Left ventricle myocardium superior (tissue), 1 donor: ENCODE measurements at regions not wholly inside any gene's neighbourhood (a gene's known extent, or its start where the extent isn't known, plus 50 kb on each side); places are given as distances from the start of the nearest gene placed in this dataset.
A peak's percentile ranks its signal among the peaks of the same experiment; 100 is the strongest.

Experiments
- ATAC-seq: fragments of 200-7000 bp; cut with Tn5 transposase; one replicate; pipeline ENCODE4 v1.9.1; 2020; ENCODE audit warnings: mild to moderate bottlenecking, moderate library complexity
- DNase-seq: peaks from one replicate; pipeline ENCODE4 v3.0.0-alpha.2; 2020
- intact Hi-C: fragments of 100-400 bp; cut with micrococcal nuclease; formaldehyde crosslinking; loops from one replicate; pipeline ENCODE4 v1.11.0; 2022
- donor health status: DM: no; HTN: yes; CAD: no; lungs with severe emphysema.

DNA sequence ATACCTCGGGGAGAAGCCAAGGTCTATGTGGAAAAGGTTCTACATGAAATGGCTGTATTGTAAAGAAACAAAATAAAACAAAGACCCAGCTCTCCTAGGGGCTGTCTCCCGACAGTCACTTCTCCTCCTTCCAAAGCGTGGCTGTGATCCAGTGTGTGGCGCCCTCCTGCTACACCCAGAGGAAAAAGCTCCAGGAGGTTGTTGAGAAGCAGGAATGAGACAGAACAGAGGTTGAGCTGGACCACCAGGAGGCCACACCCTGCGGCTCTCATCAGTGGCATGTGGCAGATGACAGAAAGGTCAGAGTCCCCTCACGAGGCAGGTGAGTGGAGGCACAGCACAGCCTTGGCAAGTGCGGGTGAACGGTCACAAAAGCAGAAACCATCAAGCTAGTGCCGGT lies 236.0 kb downstream of the TBXT start:
- intact Hi-C loops, result no loop called here
- ATAC-seq (no peak), DNase-seq (no peak)

DNA sequence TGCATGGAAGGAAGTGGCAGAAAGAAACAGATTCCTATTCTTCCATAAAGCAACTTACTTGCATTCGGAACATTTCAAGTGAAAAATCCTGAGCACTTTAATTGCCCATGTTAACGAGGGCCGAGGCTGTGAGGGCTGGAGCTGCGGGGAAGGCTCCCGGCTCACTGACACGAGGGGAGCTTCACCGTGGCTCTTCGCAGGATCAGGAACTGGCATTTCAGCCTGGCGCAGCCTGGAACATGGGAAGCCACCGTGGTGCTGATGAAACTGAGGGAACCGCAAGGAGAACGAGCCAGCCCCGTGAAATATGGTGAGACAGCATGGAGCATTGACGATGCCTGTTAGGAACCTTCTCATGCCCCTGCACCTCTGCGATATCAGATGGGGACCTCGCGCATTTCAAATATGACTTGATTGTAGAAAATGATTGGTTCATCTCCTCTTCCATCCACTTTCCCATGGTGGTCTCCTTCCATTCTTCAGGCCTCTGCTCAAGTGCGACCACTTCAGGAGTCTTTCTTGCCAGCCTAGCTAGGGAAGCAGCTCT lies 236.9 kb downstream of the TBXT start:
- intact Hi-C loops, result no loop called here
- DNase-seq (no peak), ATAC-seq (no peak)

DNA sequence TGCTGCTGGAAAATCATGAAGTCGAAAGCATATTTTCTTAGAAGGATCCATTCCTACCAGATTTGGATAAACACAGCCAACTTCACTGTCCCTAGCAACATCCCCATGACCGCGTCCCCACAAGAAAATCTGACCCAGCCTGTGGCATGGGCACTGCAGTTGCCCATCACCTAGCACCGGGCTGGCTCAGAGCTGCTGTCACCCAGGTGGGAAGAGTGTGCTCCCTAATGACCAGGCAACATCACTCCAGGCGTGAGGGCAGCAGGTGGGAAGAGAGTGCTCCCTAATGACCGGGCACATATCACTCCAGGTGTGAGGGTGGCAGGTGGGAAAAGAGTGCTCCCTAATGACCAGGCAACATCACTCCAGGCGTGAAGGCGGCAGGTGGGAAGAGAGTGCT lies 238.0 kb downstream of the TBXT start:
- ATAC-seq (no peak), DNase-seq (no peak)
- intact Hi-C loops, result no loop called here

DNA sequence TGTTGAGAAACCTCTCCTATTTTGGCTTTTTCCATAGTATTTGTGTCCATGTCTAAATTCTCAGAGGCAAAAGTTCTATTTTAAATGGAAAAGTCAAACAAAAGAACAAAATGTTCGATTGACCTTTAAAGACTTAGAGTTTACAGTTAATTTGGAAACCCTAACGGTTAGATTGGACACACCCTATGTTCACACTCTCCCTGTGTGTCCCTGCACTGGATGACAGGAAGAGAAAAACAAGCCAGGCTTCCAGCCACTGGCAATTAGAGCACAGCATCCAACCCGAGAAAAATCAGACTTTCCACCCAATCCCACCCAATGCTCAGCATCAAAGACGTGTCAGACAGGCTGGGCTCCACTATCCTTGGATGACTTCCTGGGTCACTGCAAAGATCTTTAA lies 241.3 kb downstream of the TBXT start:
- ATAC-seq, result no peak
- intact Hi-C loops, result no loop called here
- no peak for DNase-seq

DNA sequence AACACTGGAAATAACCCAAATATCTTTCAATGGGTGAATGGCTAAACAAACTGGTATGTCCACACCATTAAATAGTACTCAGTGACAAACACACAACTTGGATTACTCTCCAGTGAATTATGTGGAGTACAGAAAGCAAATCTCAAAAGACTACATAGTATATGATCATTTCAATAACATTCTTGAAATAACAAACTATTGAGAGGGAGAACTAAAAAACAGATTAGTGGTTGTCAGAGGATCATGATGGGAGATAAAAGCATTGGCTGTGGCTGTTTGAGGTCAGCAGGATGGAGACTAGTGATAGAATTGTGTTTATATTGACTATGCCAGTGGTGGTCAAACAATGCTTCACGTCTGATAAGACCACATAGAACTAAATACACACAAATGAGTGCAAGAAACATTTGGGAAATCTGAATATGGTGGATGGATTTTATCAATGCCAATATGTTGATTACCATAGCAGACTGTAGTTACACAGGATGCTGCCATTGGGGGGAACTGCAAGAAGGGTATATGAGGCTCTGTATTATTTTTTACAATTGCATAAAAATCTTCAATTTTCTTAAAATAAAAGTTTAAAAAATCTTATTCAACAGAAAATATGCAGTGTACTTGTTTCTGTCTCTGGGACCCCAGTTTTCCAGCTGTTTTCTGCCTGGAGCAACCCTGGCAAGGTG lies 242.0 kb downstream of the TBXT start:
- intact Hi-C loops, result no loop called here
- ATAC-seq, result no peak
- DNase-seq, result no peak

DNA sequence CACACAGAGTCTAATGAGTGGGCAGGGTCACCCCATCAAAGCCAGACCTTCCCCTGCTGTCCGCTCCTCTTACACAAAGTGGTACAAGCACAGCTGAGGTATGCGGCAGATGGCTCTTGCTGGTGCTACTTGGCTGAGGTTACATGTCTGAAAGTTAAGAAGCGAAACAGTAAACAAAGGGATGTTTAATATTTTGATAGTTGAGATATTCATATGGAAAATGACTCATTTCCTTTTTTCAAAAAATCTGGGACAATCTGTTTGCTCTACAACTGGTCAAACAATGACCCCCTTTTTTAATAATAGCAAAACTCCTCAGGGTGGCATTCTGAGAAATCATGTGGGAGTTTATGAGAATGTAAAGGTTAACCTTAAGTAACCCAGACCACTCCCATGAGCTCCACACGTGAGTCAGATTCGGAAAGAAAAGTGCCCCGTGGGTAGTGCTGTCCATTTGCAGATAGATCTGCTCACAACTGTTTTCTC lies 245.3 kb downstream of the TBXT start:
- intact Hi-C loops, result no loop called here
- ATAC-seq (no peak), DNase-seq (no peak)

DNA sequence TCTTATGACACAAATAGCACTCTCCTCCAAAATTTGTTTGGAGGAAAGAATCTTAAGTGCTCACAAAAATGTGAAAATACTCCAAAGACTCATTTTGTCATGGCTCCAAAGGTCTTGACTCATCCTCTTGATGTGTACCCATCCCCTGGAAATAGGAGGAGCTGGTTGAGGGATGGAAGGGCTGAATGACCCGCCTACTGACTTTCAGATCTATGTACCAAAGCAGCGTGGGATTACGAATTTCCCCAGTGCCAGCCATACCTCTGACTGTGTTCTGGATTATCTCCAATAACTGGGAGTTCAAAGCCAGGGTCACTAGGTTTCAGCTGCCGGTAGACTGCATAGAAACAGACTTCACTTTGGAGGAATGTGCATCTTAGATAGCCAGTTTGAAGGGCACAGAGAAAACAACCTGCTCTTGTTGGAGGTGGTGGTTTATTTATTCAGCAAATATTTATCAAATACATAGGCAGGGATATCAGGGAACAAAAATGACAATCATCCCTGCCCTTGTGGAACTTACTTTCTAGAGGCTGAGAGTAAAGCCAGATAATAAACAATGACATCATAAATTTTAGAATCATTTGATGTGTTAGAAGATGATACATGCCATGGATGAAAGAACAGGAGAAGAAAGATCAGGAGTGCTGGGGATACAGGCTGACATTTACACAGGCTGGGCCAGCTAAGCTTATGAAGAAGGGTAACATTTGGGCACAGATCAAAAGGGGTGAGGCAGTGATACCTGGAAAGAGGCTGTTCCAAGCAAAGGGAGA lies 246.6 kb downstream of the TBXT start:
- no peak for ATAC-seq
- intact Hi-C loops, result no loop called here
- no peak for DNase-seq

DNA sequence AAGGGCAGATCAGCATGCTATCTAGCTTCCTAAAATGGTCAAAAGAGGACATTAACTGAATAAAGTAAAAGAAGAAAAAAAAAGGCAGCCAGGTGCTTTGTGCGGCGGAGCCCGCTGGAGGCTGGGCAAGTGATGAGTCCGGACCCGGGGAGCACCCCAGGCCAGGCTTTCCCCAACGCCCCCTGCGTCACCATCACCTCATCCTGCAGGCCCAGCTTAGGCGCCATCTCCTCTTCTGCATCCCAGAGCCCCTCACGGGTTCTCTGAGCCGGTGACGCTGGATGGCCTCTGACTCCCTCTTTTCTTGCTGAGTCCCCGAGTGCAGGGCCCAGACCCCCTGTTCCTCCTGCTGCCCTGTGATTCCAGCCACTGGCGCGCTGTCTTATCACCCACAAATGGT lies 250.1 kb downstream of the TBXT start:
- DNase-seq (no peak), ATAC-seq (no peak)

DNA sequence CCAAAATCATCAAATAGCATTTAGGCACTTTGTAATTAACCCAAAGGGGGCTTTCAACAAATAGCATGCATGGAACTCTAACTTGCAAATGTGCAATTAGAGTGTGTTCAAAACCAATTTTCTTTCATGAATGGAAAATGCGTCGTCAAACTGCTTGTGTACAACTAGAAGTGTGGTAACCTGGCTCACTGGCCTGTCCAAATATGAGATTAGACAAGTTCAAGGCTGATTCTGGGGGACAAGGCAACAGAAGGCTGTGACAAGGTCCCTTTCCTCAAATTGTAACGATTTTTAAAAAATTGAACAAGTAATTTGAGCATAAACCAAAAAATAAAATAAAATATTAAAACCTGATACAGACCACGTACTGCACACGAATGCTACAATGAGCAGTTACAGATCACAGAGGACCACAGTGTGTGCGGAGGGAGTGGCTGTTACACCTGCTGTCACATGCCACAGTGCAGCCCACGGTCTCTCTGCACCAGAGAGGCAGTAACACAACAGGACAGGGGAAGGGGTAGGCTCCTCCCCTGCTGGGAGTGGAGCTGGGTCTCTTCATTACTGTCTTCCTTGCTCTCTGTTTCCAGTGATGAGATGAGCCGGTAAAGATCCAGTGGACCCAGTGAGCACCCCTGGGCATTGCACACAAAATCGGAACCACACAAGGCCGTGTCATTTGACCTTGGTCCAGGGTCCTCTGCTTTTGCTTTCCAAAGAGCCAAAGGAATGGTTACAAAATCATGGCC lies 252.2 kb upstream of the PDE10A start:
- ATAC-seq, result no peak
- no peak for DNase-seq
- intact Hi-C loops, result no loop called here

More for the DNA sequence above, 250.1 kb downstream of the TBXT start:
- intact Hi-C loops, result no loop called here

DNA sequence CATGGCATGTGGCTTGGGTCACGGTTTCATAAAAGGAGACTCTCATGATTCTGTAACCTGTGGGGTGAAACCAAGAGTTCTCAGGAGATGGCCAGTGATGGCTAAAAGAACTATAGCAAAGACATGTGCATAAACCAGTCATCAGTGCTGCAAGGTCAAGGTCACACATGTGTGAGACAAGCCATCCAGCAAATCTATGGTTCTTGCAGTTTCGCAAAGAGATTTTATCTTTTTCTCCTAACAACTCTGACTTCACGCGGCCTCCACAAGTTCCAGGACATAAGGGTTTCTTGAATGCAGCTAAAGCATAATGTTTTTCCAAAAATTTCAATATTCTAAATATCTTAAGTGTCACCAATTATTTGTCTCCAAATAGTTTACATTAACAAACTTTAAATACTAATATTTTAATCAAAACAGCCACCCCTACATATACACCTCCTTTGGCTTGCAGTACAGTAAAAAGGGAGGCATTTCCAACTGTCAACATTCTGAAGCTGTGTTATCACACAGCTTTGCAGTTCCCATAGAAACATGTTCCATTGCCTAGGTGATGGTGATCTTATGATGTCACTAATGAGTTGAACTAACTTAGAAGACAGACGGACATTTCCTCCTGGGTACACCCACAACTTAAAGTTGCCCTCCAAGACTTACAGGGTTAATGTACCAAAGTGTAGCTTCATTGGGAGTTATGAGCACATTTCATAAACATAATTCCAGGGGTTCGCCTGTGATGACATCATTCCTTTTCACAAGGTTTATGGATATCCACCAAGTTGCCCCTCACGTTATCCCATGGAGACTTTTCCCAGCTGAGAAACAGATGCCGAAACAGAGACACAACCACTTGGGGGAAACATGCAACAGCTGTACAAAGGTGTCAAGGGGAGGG lies 250.9 kb upstream of the PDE10A start:
- intact Hi-C loops, result no loop called here

DNA sequence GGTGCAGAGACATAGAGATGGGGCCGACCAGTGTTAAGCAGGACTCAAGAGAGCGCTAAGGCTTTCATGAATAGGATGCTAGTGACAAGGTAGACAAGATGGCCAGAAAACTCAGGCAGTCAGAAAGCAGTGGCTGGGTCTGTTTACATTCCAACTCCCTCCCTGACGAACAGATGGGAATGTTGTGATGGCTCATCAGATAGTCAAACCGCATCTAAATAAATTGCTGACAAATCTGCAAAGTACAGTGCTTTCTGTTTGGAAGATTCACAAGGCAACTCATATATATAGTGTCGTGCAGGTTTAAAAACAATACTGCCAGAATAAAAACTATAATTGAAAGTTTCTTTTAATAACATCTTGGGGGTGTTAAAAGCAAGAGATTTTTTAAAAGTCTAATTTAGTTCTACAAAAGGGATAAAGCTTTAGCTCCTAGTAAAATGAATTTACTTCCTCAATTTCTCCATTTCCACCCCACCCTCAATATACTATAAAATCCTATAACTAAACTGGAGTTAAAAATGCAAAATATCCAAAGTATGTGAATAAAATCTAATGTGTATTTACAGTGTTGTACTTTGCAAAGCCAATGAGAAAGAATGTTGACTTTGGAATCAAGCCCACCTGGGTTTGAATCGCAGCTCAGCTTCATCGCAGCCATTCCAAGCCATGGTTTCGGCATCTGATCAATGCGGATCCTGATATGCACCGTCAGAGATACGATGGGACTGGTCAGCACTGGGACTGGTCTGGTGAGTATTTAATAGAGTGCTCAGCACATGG lies 247.3 kb upstream of the PDE10A start:
- intact Hi-C loops, result no loop called here
- ATAC-seq (no peak), DNase-seq (no peak)

More for the DNA sequence above, 250.9 kb upstream of the PDE10A start:
- ATAC-seq, result no peak
- no peak for DNase-seq

DNA sequence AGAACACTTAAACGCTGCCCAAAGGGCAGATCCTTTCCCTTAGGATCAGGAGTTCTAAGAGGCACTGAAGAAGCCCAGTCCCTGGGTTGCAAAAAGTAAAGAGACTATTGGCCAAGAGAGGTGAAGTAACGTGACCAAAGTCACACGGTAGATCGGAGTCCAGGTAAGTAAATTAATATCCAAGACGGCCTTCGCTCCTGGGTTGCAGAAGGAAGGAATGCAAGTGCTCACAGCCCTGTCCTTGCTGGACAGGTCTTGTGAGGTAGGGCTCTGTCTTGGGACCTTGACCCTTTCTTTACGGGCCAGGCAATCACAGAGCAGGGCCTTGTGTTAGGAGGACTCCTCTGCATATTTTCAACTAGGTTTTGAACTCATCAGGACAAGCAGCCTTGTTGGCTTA lies 243.7 kb upstream of the PDE10A start:
- DNase-seq (no peak), ATAC-seq (no peak)
- intact Hi-C loops, result no loop called here

DNA sequence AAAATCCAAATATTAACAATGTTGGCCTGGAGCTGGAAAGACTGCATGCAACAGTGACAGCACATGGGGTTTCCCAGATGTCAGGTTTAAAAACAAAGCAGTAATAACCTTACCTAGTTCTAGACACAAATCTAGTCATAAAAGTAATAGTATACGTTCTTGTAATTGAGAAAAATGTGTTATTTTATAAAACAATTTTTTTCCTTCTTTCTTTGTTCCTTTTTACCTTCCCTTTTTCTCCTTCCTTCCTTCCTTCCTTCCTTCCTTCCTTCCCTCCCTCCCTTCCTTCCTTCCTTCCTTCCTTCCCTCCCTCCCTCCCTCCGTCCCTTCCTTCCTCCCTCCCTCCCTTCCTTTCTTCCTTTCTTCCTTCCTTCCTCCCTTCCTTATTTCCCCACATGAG lies 242.7 kb upstream of the PDE10A start:
- intact Hi-C loops, result no loop called here
- DNase-seq (no peak), ATAC-seq (no peak)

DNA sequence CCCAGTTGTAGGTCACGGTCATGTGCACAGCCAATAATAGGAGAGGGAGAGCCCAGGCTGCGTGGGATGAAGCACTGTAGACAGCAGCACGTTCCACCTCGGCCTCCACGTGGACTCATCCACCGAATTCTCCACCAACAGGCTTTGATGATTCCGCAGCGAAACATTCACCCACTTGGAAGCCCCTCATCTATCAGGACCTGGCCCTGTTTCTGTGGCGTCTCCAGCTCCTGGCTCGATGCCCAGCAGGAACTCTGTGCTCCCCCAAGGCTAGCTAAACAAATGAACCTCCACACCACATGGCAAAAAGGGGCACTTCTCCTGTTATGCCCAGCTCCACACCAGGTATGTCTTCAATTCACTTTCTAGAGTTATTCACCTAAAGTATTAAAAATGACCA lies 237.9 kb upstream of the PDE10A start:
- intact Hi-C loops, result no loop called here
- DNase-seq (no peak), ATAC-seq (no peak)

DNA sequence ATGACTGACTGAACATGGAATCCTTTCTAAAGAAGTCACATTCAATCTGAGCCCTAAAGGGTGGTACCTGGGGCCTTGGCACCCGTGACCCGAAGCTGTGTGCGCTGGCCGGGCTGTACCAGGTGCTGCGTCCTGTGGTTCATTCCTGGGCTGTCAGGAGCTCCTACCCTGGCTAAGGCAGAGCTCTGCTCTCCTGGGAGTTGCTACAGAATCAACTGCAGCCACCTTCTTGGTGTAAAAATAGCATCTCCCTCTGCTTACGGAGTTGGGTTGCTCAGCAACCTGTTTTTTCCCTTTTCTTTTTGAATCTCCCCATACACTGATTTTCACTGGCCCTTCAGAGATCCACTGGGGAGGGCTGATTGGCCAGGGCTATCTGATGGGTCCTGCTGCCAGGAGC lies 236.6 kb upstream of the PDE10A start:
- no peak for ATAC-seq
- intact Hi-C loops, result no loop called here
- no peak for DNase-seq

DNA sequence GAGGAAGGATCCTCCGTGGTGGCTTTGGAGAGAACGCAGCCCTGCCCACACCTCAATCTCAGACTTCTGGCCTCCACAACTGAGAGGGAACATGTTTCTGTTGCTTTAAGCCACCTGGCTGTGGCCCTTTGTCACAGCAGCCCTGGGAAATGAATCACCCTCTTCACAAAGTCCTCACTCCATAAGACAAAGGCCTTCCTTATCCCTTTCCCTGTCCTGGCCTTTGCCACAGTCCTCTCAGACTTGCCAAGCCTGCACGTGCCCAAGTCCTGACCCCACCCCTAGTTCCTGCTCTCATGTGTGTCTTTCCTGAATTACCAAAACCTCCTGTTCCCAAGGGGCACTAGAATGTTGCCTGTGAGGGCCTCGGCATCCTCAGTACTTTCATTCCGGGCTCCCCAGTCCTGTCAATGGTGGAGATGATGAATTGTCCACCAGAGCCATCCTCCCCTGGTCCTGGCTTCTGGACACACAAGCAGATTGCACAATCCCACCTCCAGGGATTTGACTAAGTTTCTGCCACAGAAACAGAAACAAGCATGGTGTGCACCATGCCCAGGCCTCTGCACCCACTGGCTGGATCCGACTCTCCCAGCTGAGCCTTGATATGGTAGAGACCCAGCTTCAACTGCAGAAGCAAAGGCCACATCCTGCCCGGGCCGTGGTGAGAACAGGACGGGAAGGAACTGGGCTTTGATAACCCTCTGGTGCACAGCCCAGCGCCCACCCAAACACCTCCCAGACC lies 232.6 kb upstream of the PDE10A start:
- peak; percentile 28 for ATAC-seq
- intact Hi-C loops, result no loop called here
- DNase-seq, result no peak

DNA sequence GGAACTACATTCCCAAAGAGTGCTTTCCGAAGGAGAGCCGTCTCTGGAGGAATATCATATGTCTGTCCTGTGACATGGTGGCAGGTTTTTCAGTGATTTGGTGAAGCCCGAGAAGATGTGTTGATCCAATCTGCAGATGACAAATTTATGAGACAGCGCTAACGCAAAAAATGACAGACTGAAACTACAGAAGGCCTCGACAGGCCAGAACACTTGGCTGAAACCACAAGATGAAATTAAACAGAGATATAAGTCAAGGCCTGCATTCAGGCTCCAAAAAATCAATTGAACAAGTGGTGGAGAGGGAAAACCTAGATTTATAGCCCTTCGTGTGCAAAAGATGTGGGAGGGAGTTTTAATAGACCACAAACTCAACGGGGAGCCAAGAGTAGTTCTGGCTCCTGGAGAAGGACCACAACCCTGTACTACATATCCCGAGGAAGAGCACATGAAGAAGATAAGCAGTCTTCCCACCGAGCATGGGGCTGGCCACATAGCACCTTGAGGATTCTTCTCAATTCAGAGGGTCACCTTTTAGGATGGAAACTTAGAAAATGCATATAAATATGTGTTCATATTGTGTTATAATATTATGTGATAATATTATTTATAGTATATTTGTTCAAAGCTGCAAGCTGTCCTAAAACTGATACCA lies 231.3 kb upstream of the PDE10A start:
- ATAC-seq (no peak), DNase-seq (no peak)
- intact Hi-C loops, result no loop called here
